ENCODE measurements at regions not wholly inside any gene's neighbourhood (a gene's known extent, or its start where the extent isn't known, plus 50 kb on each side); places are given as distances from the start of the nearest gene placed in this dataset.

DNA sequence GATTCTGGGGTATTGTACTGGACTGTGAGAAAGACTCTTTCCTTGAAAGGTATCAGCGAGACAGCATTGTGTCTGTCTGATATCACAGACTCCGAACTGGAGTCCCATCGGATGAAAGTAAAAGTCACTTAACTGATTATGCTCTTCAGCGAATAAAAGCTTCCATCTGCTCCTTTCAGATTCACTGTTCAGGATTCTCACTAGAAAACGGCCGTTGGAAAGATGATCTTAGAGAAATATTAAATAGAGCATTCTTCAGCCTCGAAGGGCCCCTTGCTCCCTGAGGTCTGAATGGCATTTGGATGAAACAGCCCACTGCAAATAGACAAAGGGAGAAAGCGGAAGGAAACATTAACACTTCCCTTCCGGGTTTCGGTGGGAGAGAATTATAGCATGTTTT, 416.2 kb upstream of the PRKX start:
- Histone ChIP-seq H3K27ac (ENCODE audit: low read depth, low read length) (no peak overlapping the region), H3K27me3 (ENCODE audit: insufficient read depth, low read length) (no peaks in the 10 kb centered on the region), H3K4me1 (ENCODE audit: insufficient read depth, low read length) (no peaks in the 10 kb centered on the region), H3K79me2 (ENCODE audit: insufficient read depth, low read length) (no peaks in the 10 kb centered on the region), H3K9ac (ENCODE audit: low read length) (no peak overlapping the region), H3K4me2 (ENCODE audit: low read length) (peak overlapping the region; percentile 22), H3K4me3 (ENCODE audit: insufficient read depth, low read depth, low read length) (no peak overlapping the region), H3K36me3 (ENCODE audit: insufficient read depth, low read length) (no peaks in the 10 kb centered on the region), H3K9me3 (ENCODE audit: insufficient read depth, low read depth, low read length) (no peaks in the 10 kb centered on the region), H4K20me1 (ENCODE audit: insufficient read depth, low read length) (no peaks in the 10 kb centered on the region), H2AFZ (ENCODE audit: low read depth, low read length) (no peak overlapping the region)
- TF ChIP-seq EZH2 (IDR thresholded peaks at IDR 0.05; ENCODE audit: insufficient read depth, low read length): no peak
- TF ChIP-seq, protein P1, sequence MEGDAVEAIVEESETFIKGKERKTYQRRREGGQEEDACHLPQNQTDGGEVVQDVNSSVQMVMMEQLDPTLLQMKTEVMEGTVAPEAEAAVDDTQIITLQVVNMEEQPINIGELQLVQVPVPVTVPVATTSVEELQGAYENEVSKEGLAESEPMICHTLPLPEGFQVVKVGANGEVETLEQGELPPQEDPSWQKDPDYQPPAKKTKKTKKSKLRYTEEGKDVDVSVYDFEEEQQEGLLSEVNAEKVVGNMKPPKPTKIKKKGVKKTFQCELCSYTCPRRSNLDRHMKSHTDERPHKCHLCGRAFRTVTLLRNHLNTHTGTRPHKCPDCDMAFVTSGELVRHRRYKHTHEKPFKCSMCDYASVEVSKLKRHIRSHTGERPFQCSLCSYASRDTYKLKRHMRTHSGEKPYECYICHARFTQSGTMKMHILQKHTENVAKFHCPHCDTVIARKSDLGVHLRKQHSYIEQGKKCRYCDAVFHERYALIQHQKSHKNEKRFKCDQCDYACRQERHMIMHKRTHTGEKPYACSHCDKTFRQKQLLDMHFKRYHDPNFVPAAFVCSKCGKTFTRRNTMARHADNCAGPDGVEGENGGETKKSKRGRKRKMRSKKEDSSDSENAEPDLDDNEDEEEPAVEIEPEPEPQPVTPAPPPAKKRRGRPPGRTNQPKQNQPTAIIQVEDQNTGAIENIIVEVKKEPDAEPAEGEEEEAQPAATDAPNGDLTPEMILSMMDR (IDR thresholded peaks at IDR 0.05; ENCODE audit: insufficient read depth, low read depth, low read length): no peak
- Mint-ChIP-seq H3K9me3 (ENCODE audit: unreplicated experiment) (peaks cover 3% of the 10 kb centered on the region), H3K4me1 (ENCODE audit: low read depth, unreplicated experiment) (peaks cover 4% of the 10 kb centered on the region), H3K36me3 (ENCODE audit: low read depth, unreplicated experiment) (no peaks in the 10 kb centered on the region), H3K27me3 (ENCODE audit: low read depth, unreplicated experiment) (no peaks in the 10 kb centered on the region), H3K27ac (ENCODE audit: unreplicated experiment) (no peak overlapping the region), H3K4me3 (ENCODE audit: unreplicated experiment) (no peak overlapping the region)
- no peak for DNase-seq (ENCODE audit: low read depth)
- no peak for FAIRE-seq

DNA sequence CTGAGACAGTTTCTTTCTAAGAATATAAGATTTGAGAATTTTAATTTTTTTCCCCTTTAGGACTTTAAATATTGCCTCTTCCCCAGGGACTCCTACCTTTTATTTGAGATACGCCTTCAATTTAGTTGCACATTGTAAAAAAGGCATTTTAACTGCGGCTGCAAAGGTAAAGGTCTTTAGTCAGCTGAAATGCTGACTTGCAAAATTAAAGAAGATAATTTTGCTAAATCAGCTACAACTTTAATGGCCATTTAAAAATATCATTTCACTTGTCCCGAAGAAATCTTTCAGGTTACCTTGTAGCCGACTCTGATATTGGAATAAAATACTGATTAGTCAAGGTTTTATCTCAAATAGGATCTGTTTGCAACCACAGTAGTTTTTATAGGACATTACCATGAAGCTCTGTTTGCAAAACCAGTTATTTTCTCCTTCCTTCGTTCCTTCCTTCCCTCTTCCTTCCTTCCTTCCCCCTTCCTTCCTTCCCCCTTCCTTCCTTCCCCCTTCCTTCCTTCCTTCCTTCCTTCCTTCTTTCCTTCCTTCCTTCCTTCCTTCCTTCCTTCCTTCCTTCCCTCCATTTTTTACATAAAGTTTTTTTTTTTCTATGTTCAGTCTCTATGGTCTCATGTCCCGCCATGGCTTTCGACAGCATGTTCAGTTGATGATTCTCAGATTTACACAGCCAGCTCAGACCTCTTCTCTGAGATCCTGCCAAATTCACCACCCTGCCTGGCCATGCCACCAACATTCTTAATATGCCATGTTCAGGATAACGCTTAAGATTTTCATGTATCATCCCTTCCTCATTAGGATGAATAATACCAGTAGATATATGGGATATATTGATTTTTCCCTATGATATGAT, 405.4 kb upstream of the PRKX start:
- Mint-ChIP-seq H3K27me3 (ENCODE audit: low read depth, unreplicated experiment) (no peaks in the 10 kb centered on the region), H3K27ac (ENCODE audit: unreplicated experiment) (no peak overlapping the region), H3K4me3 (ENCODE audit: unreplicated experiment) (no peak overlapping the region), H3K9me3 (ENCODE audit: unreplicated experiment) (no peaks in the 10 kb centered on the region), H3K4me1 (ENCODE audit: low read depth, unreplicated experiment) (no peaks in the 10 kb centered on the region), H3K36me3 (ENCODE audit: low read depth, unreplicated experiment) (no peaks in the 10 kb centered on the region)
- H3K4me1 ChIP-seq (ENCODE audit: insufficient read depth, low read length): no peaks in the 10 kb centered on the region
- H3K27ac ChIP-seq (ENCODE audit: low read depth, low read length): no peak overlapping the region
- H3K27me3 ChIP-seq (ENCODE audit: insufficient read depth, low read length): no peaks in the 10 kb centered on the region
- H3K4me3 ChIP-seq (ENCODE audit: insufficient read depth, low read depth, low read length): no peak overlapping the region
- no peak for DNase-seq (ENCODE audit: low read depth)
- no peak overlapping the region for H2AFZ ChIP-seq (ENCODE audit: low read depth, low read length)
- no peak overlapping the region for H3K9ac ChIP-seq (ENCODE audit: low read length)
- no peaks in the 10 kb centered on the region for H3K36me3 ChIP-seq (ENCODE audit: insufficient read depth, low read length)
- FAIRE-seq: peak; percentile 84
- H4K20me1 ChIP-seq (ENCODE audit: insufficient read depth, low read length): no peaks in the 10 kb centered on the region
- H3K4me2 ChIP-seq (ENCODE audit: low read length): no peak overlapping the region
- no peak for TF ChIP-seq EZH2 (IDR thresholded peaks at IDR 0.05; ENCODE audit: insufficient read depth, low read length)
- TF ChIP-seq, protein P1 (IDR thresholded peaks at IDR 0.05; ENCODE audit: insufficient read depth, low read depth, low read length): no peak
- H3K79me2 ChIP-seq (ENCODE audit: insufficient read depth, low read length): no peaks in the 10 kb centered on the region
- H3K9me3 ChIP-seq (ENCODE audit: insufficient read depth, low read depth, low read length): no peaks in the 10 kb centered on the region

DNA sequence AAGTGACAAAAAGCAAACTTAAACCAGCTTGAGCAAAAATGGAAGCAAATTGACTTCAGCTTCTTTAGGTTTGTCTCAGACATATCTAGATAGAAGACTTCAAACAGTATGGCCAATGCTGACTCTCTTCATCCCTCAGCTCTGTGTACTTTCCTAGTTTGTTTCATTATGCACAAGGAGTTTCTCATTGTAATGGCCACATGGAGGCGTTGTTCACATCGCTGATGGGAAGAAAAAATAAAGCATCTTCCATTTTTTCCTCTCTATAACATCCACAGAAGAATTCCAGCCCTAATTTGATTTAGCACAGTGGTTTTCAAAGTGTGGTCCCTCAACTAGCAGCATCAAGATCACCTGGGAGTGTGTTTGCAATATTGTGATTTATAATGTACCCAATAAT, 397.5 kb upstream of the PRKX start:
- Mint-ChIP-seq H3K4me1 (ENCODE audit: low read depth, unreplicated experiment) (no peaks in the 10 kb centered on the region), H3K4me3 (ENCODE audit: unreplicated experiment) (no peak overlapping the region), H3K36me3 (ENCODE audit: low read depth, unreplicated experiment) (no peaks in the 10 kb centered on the region), H3K9me3 (ENCODE audit: unreplicated experiment) (peaks cover 2% of the 10 kb centered on the region), H3K27me3 (ENCODE audit: low read depth, unreplicated experiment) (no peaks in the 10 kb centered on the region), H3K27ac (ENCODE audit: unreplicated experiment) (no peak overlapping the region)
- TF ChIP-seq, protein P1 (IDR thresholded peaks at IDR 0.05; ENCODE audit: insufficient read depth, low read depth, low read length): no peak
- no peak for TF ChIP-seq EZH2 (IDR thresholded peaks at IDR 0.05; ENCODE audit: insufficient read depth, low read length)
- H3K36me3 ChIP-seq (ENCODE audit: insufficient read depth, low read length): no peaks in the 10 kb centered on the region
- no peaks in the 10 kb centered on the region for H3K9me3 ChIP-seq (ENCODE audit: insufficient read depth, low read depth, low read length)
- no peaks in the 10 kb centered on the region for H3K4me1 ChIP-seq (ENCODE audit: insufficient read depth, low read length)
- no peak overlapping the region for H3K27ac ChIP-seq (ENCODE audit: low read depth, low read length)
- H3K9ac ChIP-seq (ENCODE audit: low read length): no peak overlapping the region
- H3K4me3 ChIP-seq (ENCODE audit: insufficient read depth, low read depth, low read length): no peak overlapping the region
- H2AFZ ChIP-seq (ENCODE audit: low read depth, low read length): no peak overlapping the region
- H3K27me3 ChIP-seq (ENCODE audit: insufficient read depth, low read length): no peaks in the 10 kb centered on the region
- H3K79me2 ChIP-seq (ENCODE audit: insufficient read depth, low read length): no peaks in the 10 kb centered on the region
- no peak overlapping the region for H3K4me2 ChIP-seq (ENCODE audit: low read length)
- FAIRE-seq: peak; percentile 41
- no peak for DNase-seq (ENCODE audit: low read depth)
- no peaks in the 10 kb centered on the region for H4K20me1 ChIP-seq (ENCODE audit: insufficient read depth, low read length)

All from astrocyte (in vitro differentiated cells and primary cell).